Osteoblast (primary cell): ENCODE measurements at regions not wholly inside any gene's neighbourhood (a gene's known extent, or its start where the extent isn't known, plus 50 kb on each side); places are given as distances from the start of the nearest gene placed in this dataset.

ENCODE experiments used
- DNase-seq: peaks from one replicate; pipeline ENCODE4 v3.0.0; 2011; ENCODE audit warnings: low spot score, mixed read lengths; ENCODE audit not compliant: insufficient read length; ENCODE audit errors: missing footprints
- H2AFZ ChIP-seq: 2 replicates; pipeline ENCODE4 v1.6.0; 2011; ENCODE audit warnings: mild to moderate bottlenecking, low read length
- H3K27ac ChIP-seq: 2 replicates; pipeline ENCODE4 v1.5.1; 2011; ENCODE audit warnings: mild to moderate bottlenecking, low read depth, low read length, moderate library complexity
- H3K27me3 ChIP-seq: 2 replicates; pipeline ENCODE4 v1.6.0; 2012; ENCODE audit warnings: mild to moderate bottlenecking, control low read depth, inconsistent platforms, low read length, moderate library complexity; ENCODE audit not compliant: insufficient read depth
- H3K36me3 ChIP-seq: 2 replicates; pipeline ENCODE4 v1.5.1; 2011; ENCODE audit warnings: mild to moderate bottlenecking, low read length, control low read depth, moderate library complexity; ENCODE audit not compliant: insufficient read depth
- H3K4me1 ChIP-seq: 2 replicates; pipeline ENCODE4 v1.5.1; 2011; ENCODE audit warnings: mild to moderate bottlenecking, low read length, control low read depth, moderate library complexity; ENCODE audit not compliant: insufficient read depth
- H3K4me2 ChIP-seq: 2 replicates; pipeline ENCODE4 v1.6.0; 2011; ENCODE audit warnings: mild to moderate bottlenecking, low read length; ENCODE audit not compliant: insufficient read depth
- H3K4me3 ChIP-seq: fragments of 200-600 bp; sonication (generic); 3 replicates; pipeline ENCODE4 v1.5.1; 2012; ENCODE audit warnings: mild to moderate bottlenecking, low read length, inconsistent platforms; ENCODE audit not compliant: insufficient read depth
- H3K79me2 ChIP-seq: 2 replicates; pipeline ENCODE4 v1.6.0; 2012; ENCODE audit warnings: mild to moderate bottlenecking, low read length, control low read depth, inconsistent platforms; ENCODE audit not compliant: insufficient read depth
- H3K9me3 ChIP-seq: 2 replicates; pipeline ENCODE4 v1.5.1; 2011; ENCODE audit warnings: low read depth, low read length, control low read depth
- H4K20me1 ChIP-seq: 2 replicates; pipeline ENCODE4 v1.6.0; 2012; ENCODE audit warnings: mild to moderate bottlenecking, low read length, control low read depth; ENCODE audit not compliant: insufficient read depth
- TF ChIP-seq, protein P1 (sequence below): IDR thresholded peaks from 2 replicates; pipeline ENCODE4 v1.5.1; 2011; ENCODE audit warnings: mild to moderate bottlenecking, low read depth, low read length, moderate library complexity; ENCODE audit errors: extremely low read depth

DNA sequence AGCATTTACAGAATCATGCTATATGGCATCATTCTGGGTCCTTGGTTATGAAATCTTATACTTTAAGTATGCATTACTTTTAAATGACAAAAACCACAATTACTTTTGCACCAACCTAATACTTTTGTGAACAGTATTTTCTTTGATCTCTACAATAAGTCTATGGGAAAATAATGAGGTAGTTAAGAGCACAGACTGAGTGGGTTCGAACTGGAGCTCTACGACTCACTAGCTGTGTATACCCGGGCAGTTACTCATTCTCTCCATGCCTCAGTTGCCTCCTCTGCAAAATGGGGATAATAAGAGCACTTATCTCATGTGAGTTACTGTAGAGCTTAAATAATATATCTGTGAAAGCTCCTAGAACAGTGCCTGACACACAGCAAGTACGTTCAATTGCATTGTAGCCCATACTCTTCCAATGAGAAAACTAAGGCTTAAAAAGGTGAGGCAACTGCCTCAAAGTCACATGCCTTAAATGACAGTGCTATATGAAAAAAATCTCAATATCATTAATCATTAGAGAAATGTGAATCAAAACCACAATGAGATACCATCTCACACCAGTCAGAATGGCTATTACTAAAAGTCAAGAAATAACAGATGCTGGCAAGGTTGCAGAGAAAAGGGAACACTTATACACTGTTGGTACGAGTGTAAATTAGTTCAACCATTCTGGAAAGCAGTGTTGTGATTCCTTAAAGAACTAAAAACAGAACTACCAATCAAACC is 151.5 kb downstream of the CHIC2 start:
- Histone ChIP-seq H3K27ac (no peak overlapping the region), H2AFZ (no peak overlapping the region), H3K27me3 (no peaks in the 10 kb centered on the region), H3K79me2 (no peaks in the 10 kb centered on the region), H3K4me3 (no peak overlapping the region), H4K20me1 (no peaks in the 10 kb centered on the region), H3K4me1 (peaks cover 40% of the 10 kb centered on the region), H3K9me3 (no peaks in the 10 kb centered on the region), H3K4me2 (no peak overlapping the region), H3K36me3 (no peaks in the 10 kb centered on the region)
- TF ChIP-seq, protein P1, sequence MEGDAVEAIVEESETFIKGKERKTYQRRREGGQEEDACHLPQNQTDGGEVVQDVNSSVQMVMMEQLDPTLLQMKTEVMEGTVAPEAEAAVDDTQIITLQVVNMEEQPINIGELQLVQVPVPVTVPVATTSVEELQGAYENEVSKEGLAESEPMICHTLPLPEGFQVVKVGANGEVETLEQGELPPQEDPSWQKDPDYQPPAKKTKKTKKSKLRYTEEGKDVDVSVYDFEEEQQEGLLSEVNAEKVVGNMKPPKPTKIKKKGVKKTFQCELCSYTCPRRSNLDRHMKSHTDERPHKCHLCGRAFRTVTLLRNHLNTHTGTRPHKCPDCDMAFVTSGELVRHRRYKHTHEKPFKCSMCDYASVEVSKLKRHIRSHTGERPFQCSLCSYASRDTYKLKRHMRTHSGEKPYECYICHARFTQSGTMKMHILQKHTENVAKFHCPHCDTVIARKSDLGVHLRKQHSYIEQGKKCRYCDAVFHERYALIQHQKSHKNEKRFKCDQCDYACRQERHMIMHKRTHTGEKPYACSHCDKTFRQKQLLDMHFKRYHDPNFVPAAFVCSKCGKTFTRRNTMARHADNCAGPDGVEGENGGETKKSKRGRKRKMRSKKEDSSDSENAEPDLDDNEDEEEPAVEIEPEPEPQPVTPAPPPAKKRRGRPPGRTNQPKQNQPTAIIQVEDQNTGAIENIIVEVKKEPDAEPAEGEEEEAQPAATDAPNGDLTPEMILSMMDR, result no peak
- DNase-seq, result no peak

DNA sequence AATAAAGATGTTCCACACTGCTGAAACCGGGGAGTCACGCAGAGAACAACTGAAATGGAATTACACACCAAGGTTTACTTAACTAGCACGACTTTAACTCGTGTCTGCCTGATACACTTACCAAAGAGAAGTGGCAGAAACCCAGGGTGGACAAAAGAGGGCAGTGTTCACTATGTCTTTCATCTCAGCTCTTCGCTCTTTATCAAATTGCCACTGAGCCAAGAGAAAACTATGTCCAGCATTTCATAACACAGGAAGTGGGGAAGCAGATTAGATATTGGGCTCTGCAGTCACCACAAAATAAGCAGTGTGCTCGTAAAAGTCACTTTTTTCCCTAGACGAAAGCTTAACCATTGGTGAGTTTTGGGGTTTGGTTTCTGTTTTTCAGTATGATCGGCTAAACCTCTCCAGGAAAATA is 155.7 kb downstream of the CHIC2 start:
- TF ChIP-seq, protein P1, result peak; percentile 85
- DNase-seq, result no peak
- Histone ChIP-seq H4K20me1 (no peaks in the 10 kb centered on the region), H3K4me2 (peak overlapping the region; percentile 73), H3K4me3 (peak overlapping the region; percentile 47), H3K79me2 (no peaks in the 10 kb centered on the region), H3K9me3 (no peaks in the 10 kb centered on the region), H2AFZ (peak overlapping the region; percentile 26), H3K4me1 (peaks cover 39% of the 10 kb centered on the region), H3K36me3 (no peaks in the 10 kb centered on the region), H3K27ac (peak overlapping the region; percentile 80), H3K27me3 (no peaks in the 10 kb centered on the region)

DNA sequence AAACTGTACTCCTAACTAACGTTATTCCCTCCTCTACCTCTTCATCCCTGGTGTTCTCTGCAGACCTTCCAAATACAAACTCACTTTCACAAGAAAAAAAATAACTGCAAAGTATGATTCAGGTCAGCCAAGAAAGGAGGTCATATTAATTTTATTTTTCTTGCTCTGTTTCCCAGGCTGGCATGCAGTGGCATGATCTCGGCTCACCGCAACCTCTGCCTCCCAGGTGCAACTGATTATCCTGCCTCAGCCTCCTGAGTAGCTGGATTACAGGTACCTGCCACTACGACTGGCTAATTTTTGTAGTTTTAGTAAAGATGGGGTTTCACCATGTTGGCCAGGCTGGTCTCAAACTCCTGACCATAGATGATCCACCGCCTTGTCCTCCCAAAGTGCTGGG is 156.6 kb downstream of the CHIC2 start:
- no peak for DNase-seq
- Histone ChIP-seq H3K27me3 (no peaks in the 10 kb centered on the region), H3K27ac (peak overlapping the region; percentile 80), H3K36me3 (no peaks in the 10 kb centered on the region), H4K20me1 (no peaks in the 10 kb centered on the region), H2AFZ (no peak overlapping the region), H3K4me3 (no peak overlapping the region), H3K79me2 (no peaks in the 10 kb centered on the region), H3K4me2 (peak overlapping the region; percentile 73), H3K9me3 (no peaks in the 10 kb centered on the region), H3K4me1 (peaks cover 39% of the 10 kb centered on the region)
- TF ChIP-seq, protein P1, result no peak

DNA sequence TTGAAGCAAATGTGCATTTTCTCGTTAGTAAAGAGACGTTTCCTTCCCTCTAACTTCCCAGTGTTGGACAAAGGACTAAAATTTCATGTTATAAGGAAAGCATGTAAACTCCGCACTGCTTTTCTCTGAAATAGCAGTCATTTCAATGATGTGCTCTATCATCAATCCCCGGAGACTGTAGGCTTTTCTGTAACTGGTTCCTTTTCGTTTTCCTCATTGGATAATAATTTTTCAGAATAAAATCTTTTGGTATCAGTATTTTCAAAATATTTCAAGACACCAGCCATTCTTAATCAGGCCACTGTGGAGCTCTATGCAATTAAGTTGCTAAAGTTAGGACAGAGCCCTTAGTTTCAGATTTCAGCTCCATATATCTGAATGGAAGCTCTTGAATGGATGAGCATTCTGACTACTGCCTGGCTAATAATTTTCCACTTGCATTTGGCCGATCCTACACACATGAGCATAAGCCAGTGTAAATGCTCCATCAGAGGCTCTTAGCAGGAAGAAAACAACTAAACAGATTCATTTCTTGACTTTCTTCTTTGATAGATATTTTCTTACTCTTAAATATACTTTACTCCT is 157.7 kb downstream of the CHIC2 start:
- no peak overlapping the region for H2AFZ ChIP-seq
- no peak for DNase-seq
- H3K27me3 ChIP-seq, result no peaks in the 10 kb centered on the region
- no peaks in the 10 kb centered on the region for H3K9me3 ChIP-seq
- peak overlapping the region; percentile 89 for H3K4me2 ChIP-seq
- peaks cover 39% of the 10 kb centered on the region for H3K4me1 ChIP-seq
- peak overlapping the region; percentile 69 for H3K4me3 ChIP-seq
- TF ChIP-seq, protein P1, result no peak
- H3K27ac ChIP-seq, result peak overlapping the region; percentile 71
- no peaks in the 10 kb centered on the region for H3K79me2 ChIP-seq
- H3K36me3 ChIP-seq, result no peaks in the 10 kb centered on the region
- no peaks in the 10 kb centered on the region for H4K20me1 ChIP-seq
